Astrocyte (in vitro differentiated cells and primary cell): ENCODE measurements at regions not wholly inside any gene's neighbourhood (a gene's known extent, or its start where the extent isn't known, plus 50 kb on each side); places are given as distances from the start of the nearest gene placed in this dataset.

ENCODE experiments used
- DNase-seq: peaks from one replicate; pipeline ENCODE4 v3.0.0-alpha.2; 2010; ENCODE audit warnings: low read depth
- FAIRE-seq: peaks from 2 replicates; lab custom pipeline; 2011; peaks lifted over from hg19 to GRCh38; lab: Jason Lieb, UNC
- H2AFZ ChIP-seq: 2 replicates; pipeline ENCODE4 v1.6.0; 2012; ENCODE audit warnings: low read depth, low read length, inconsistent platforms
- H3K27ac ChIP-seq: 2 replicates; pipeline ENCODE4 v1.5.1; 2011; ENCODE audit warnings: low read depth, low read length, inconsistent platforms
- H3K27me3 ChIP-seq: 2 replicates; pipeline ENCODE4 v1.6.0; 2011; ENCODE audit warnings: low read length, inconsistent platforms; ENCODE audit not compliant: insufficient read depth
- H3K36me3 ChIP-seq: 2 replicates; pipeline ENCODE4 v1.5.1; 2011; ENCODE audit warnings: low read length, inconsistent platforms; ENCODE audit not compliant: insufficient read depth
- H3K4me1 ChIP-seq: 2 replicates; pipeline ENCODE4 v1.5.1; 2011; ENCODE audit warnings: low read length, inconsistent platforms; ENCODE audit not compliant: insufficient read depth
- H3K4me2 ChIP-seq: 2 replicates; pipeline ENCODE4 v1.6.0; 2012; ENCODE audit warnings: low read length, inconsistent platforms
- H3K4me3 ChIP-seq: 2 replicates; pipeline ENCODE4 v1.5.1; 2011; ENCODE audit warnings: low read depth, mild to moderate bottlenecking, low read length, inconsistent platforms; ENCODE audit not compliant: insufficient read depth
- H3K79me2 ChIP-seq: 2 replicates; pipeline ENCODE4 v1.6.0; 2012; ENCODE audit warnings: mild to moderate bottlenecking, low read length, inconsistent platforms; ENCODE audit not compliant: insufficient read depth
- H3K9ac ChIP-seq: 2 replicates; pipeline ENCODE4 v1.6.0; 2012; ENCODE audit warnings: mild to moderate bottlenecking, low read length, inconsistent platforms
- H3K9me3 ChIP-seq: 2 replicates; pipeline ENCODE4 v1.5.1; 2012; ENCODE audit warnings: low read depth, mild to moderate bottlenecking, low read length, inconsistent platforms; ENCODE audit not compliant: insufficient read depth
- H4K20me1 ChIP-seq: 2 replicates; pipeline ENCODE4 v1.6.0; 2012; ENCODE audit warnings: low read length, inconsistent platforms; ENCODE audit not compliant: insufficient read depth
- H3K27ac Mint-ChIP-seq: one replicate; pipeline ENCODE4 v1.8.0; 2021; ENCODE audit warnings: mild to moderate bottlenecking, mixed read lengths; ENCODE audit not compliant: unreplicated experiment
- H3K27me3 Mint-ChIP-seq: one replicate; pipeline ENCODE4 v1.8.0; 2021; ENCODE audit warnings: low read depth, mixed read lengths; ENCODE audit not compliant: unreplicated experiment
- H3K36me3 Mint-ChIP-seq: one replicate; pipeline ENCODE4 v1.8.0; 2021; ENCODE audit warnings: low read depth, mixed read lengths; ENCODE audit not compliant: unreplicated experiment
- H3K4me1 Mint-ChIP-seq: one replicate; pipeline ENCODE4 v1.8.0; 2021; ENCODE audit warnings: low read depth, mixed read lengths; ENCODE audit not compliant: unreplicated experiment
- H3K4me3 Mint-ChIP-seq: one replicate; pipeline ENCODE4 v1.8.0; 2021; ENCODE audit warnings: mild to moderate bottlenecking, moderate library complexity, mixed read lengths; ENCODE audit not compliant: unreplicated experiment
- H3K9me3 Mint-ChIP-seq: one replicate; pipeline ENCODE4 v1.8.0; 2021; ENCODE audit warnings: mild to moderate bottlenecking, mixed read lengths; ENCODE audit not compliant: unreplicated experiment
- EZH2 ChIP-seq: IDR thresholded peaks from 2 replicates; pipeline ENCODE4 v1.6.1; 2012; ENCODE audit warnings: mild to moderate bottlenecking, low read length, inconsistent platforms; ENCODE audit not compliant: insufficient read depth
- TF ChIP-seq, protein P1 (sequence below): IDR thresholded peaks from 2 replicates; pipeline ENCODE4 v1.5.1; 2011; ENCODE audit warnings: low read depth, mild to moderate bottlenecking, inconsistent platforms, low read length, moderate library complexity; ENCODE audit not compliant: insufficient read depth

DNA sequence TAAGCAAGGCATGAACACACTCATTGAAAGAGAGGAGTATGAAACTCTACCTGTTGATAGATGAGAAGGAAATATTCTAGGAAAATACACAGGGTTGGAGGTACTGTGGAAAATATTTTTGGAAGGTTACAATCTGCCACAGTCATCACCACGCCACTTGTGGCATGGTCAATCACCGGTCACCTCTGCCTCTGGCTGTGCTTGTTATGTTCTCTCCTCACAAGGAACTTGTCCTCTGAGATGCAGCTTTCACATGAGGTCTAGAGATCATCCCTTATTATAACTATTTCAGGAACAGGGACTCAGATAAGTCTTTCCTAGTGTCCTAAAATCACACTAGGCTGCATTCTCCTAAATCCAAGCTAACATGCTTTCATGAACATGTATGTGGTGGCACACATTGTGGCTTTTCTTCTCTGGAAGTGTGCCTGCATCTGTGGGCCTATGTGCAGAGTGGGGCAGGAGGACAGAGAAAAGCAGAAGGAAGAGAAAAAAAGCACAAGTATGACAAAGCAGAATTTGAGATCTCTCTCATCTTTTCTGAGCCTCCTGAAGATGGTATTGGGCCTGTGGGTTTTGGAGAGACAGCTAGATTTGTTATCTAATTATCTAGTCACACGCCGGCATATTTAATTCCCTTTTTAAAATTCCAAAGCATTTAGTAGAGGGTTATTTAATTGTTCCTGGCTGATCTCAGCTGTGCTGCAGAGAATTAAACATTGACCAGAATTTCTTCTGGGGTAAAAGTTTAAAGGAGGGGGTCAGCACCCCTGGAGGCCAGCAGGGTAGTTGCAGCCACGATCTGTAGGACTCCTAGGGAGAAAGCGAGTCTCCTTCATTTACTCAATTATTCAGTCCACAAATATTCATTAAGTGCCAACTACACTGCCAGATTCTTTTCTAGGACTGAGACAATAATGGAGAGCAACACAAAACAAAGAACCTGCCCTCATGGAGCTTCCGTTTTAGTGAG is 294.6 kb downstream of the RDH14 start:
- Histone ChIP-seq H3K9ac (no peak overlapping the region), H3K27ac (no peak overlapping the region), H3K27me3 (no peaks in the 10 kb centered on the region), H3K4me2 (no peak overlapping the region), H3K79me2 (no peaks in the 10 kb centered on the region), H3K36me3 (no peaks in the 10 kb centered on the region), H3K9me3 (peaks cover 3% of the 10 kb centered on the region), H4K20me1 (no peaks in the 10 kb centered on the region), H3K4me3 (no peak overlapping the region), H2AFZ (no peak overlapping the region), H3K4me1 (no peaks in the 10 kb centered on the region)
- Mint-ChIP-seq H3K9me3 (no peaks in the 10 kb centered on the region), H3K27me3 (no peaks in the 10 kb centered on the region), H3K4me1 (no peaks in the 10 kb centered on the region), H3K27ac (no peak overlapping the region), H3K36me3 (no peaks in the 10 kb centered on the region), H3K4me3 (no peak overlapping the region)
- DNase-seq (no peak), FAIRE-seq (no peak)
- TF ChIP-seq EZH2 = no peak
- TF ChIP-seq, protein P1, sequence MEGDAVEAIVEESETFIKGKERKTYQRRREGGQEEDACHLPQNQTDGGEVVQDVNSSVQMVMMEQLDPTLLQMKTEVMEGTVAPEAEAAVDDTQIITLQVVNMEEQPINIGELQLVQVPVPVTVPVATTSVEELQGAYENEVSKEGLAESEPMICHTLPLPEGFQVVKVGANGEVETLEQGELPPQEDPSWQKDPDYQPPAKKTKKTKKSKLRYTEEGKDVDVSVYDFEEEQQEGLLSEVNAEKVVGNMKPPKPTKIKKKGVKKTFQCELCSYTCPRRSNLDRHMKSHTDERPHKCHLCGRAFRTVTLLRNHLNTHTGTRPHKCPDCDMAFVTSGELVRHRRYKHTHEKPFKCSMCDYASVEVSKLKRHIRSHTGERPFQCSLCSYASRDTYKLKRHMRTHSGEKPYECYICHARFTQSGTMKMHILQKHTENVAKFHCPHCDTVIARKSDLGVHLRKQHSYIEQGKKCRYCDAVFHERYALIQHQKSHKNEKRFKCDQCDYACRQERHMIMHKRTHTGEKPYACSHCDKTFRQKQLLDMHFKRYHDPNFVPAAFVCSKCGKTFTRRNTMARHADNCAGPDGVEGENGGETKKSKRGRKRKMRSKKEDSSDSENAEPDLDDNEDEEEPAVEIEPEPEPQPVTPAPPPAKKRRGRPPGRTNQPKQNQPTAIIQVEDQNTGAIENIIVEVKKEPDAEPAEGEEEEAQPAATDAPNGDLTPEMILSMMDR = no peak

DNA sequence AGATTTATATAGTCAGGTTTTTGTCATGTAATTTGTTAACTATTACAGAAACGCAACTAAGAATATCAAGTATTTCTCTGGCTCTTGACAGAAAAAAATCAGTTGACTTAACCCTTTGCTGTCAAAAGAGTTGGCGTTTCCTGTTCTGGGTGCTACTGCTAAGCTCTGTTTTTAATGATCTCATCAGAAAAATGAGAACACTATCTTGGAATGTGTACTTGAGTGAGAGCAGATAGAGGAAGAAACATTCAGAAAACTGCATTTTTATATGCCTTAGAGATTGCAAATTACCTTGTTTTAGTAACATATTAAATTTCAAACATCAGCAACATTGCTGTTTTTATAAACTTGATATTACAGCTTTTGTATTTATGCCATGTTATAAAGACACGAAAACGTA is 297.9 kb downstream of the RDH14 start:
- DNase-seq (peak; percentile 44), FAIRE-seq (no peak)
- H3K4me3 ChIP-seq = no peak overlapping the region
- no peak overlapping the region for H3K9ac ChIP-seq
- H3K79me2 ChIP-seq = no peaks in the 10 kb centered on the region
- peaks cover 3% of the 10 kb centered on the region for H3K9me3 ChIP-seq
- H3K4me3 Mint-ChIP-seq = no peak overlapping the region
- TF ChIP-seq, protein P1 = no peak
- no peak for TF ChIP-seq EZH2
- H3K4me1 Mint-ChIP-seq = no peaks in the 10 kb centered on the region
- H3K27ac Mint-ChIP-seq = no peak overlapping the region
- no peaks in the 10 kb centered on the region for H3K36me3 ChIP-seq
- no peaks in the 10 kb centered on the region for H4K20me1 ChIP-seq
- no peaks in the 10 kb centered on the region for H3K4me1 ChIP-seq
- no peaks in the 10 kb centered on the region for H3K36me3 Mint-ChIP-seq
- H3K27me3 ChIP-seq = no peaks in the 10 kb centered on the region
- H3K9me3 Mint-ChIP-seq = no peaks in the 10 kb centered on the region
- peak overlapping the region; percentile 14 for H3K4me2 ChIP-seq
- no peak overlapping the region for H3K27ac ChIP-seq
- no peaks in the 10 kb centered on the region for H3K27me3 Mint-ChIP-seq
- no peak overlapping the region for H2AFZ ChIP-seq
